IPS-NIHi11 (cell line): ENCODE measurements at regions not wholly inside any gene's neighbourhood (a gene's known extent, or its start where the extent isn't known, plus 50 kb on each side); places are given as distances from the start of the nearest gene placed in this dataset.
"Not testable (repeated sequence)": the region's sequence is repeated elsewhere in the genome, so short reads cannot be mapped to it uniquely, and the experiment has no call there.

Experiments used
- DNase-seq: peaks from one replicate; pipeline ENCODE4 v3.0.0; 2012; ENCODE audit warnings: mixed read lengths, low spot score

GRCh38 chr3:26145769-26146168 lies 355.9 kb downstream of the OXSM start:
- DNase-seq = no peak

GRCh38 chr3:26157428-26157827 lies 367.5 kb downstream of the OXSM start:
- not testable (repeated sequence) for DNase-seq

DNA sequence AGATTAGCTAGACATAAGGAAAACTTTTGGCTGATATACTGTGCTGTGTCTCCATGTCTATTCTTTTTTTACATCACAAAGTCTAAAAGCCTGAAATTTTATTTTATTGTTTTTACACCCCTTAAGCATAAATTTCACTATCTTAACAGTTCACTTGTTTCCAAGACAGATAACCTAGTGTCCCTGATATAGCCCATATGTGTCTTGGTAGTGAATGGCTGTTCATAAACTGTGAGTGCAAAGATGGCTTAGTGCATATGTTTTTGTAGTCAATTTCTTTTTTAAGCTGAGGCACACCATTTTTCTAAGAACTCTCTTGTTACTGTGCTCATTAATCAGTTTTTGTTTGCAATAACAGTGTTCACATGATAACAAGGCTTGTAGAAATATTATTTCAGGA lies 381.1 kb downstream of the OXSM start:
- no peak for DNase-seq

DNA sequence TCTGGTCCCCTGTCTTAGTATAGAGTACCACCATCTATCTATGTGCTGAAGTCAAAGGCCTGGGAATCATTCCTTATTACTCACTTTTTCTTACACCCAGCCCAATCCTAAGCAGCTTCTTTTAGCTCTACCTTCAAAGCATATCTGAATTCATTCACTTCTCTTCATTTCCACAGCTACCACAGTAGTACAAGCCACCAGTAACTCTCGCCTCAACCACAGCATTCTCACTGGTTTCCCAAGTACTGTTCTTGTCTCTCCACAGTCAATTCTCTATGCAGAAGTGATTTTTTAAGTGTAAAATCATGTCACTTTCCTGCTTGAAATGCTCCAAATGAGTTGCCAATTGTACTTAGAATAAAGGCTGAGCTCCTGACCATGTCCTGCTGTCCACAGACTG lies 401.7 kb downstream of the OXSM start:
- no peak for DNase-seq

DNA sequence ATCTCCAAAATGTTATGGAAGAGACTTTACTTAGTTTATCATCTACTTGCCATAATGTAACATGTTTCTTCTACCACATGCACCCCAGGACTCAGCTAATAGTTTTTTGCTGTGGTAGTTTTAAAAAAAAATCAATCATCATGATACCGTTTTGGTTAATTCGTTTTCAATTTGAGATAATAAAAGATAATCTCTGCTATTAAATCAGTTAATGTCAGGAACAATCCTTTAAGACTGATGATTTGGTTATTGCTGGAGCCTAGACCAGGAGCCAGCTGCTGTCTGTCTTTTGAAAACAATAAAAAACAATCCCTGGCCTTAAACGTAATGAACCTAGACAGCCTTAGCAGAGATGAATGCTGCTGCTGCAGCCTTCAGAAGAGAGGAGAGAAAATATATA lies 403.7 kb downstream of the OXSM start:
- no peak for DNase-seq

- DNase-seq = no peak
Observed at GRCh38 chr3:26196781-26197180, 406.9 kb downstream of the OXSM start.

- DNase-seq = no peak
Observed at GRCh38 chr3:26198609-26199008, 408.7 kb downstream of the OXSM start.

- DNase-seq = no peak
Observed at GRCh38 chr3:26202169-26202568, 412.3 kb downstream of the OXSM start.

GRCh38 chr3:26205475-26205874 lies 415.6 kb downstream of the OXSM start:
- DNase-seq = no peak

GRCh38 chr3:26208201-26208600 lies 414.4 kb upstream of the LRRC3B start:
- DNase-seq = no peak

DNA sequence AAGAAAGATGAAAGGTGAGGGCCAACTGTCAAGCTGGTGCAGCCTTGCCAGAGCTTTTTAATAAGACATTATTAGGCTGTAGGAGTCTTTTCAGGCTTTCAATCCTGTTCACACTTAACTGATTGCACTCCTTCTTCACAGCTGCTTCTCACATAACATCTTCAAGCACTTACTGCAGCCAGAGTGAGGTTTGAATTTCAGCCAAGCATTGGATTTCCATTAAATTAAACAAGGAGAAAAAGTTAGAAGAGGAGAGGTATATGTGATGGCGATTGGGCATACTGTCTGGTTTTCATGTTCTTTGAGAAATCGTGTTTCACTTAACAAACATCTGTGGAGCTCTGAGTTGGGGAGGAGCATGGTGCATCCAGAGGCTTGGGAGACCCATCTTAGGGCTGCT lies 392.8 kb upstream of the LRRC3B start:
- no peak for DNase-seq

DNA sequence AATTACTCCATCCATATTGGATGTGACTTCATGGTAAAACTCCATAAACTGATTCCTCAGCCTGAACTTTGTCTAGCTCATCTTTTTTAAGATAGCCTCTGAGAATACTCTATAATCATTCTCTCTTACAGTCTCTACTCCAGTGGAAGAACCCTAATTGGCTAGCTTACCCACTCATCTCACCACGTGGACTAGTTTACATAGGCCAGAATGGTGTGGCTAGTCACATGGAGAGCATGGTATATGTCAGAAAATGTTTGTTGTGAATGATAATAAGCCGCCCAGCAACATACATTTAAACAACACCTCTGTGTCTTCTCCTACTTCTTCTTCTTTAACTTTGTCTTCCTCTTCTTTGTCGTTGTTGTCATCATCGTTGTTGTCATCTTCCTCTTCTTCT lies 389.2 kb upstream of the LRRC3B start:
- no peak for DNase-seq

DNA sequence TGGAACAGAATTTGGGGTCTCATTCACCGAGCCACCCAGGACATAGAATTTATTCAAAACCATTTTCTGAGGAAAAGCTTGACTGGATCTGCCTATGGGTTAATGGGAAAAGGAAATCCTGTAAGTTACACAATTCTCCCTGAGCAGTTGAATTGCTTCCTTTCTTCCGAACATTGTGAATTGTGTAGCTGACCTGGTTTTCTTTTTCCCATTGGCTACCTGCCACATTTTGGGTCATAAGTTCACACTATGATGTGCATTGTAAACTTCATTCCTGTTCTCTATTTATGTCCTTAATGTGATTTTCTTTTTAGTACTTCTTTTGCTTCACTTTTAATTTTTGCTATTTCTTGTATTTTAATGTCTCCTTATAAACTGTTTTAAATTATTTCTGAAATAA lies 386.0 kb upstream of the LRRC3B start:
- no peak for DNase-seq

- no peak for DNase-seq
Observed at GRCh38 chr3:26237036-26237682, 385.4 kb upstream of the LRRC3B start.

DNA sequence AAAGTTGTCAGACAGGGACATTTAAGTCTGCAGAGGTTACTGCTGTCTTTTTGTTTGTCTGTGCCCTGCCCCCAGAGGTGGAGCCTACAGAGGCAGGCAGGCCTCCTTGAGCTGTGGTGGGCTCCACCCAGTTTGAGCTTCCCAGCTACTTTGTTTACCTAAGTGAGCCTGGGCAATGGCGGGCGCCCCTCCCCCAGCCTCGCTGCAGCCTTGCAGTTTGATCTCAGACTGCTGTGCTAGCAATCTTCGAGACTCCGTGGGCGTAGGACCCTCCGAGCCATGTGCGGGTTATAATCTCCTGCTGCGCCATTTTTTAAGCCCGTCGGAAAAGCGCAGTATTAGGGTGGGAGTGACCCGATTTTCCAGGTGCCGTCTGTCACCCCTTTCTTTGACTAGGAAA lies 378.0 kb upstream of the LRRC3B start:
- not testable (repeated sequence) for DNase-seq

DNA sequence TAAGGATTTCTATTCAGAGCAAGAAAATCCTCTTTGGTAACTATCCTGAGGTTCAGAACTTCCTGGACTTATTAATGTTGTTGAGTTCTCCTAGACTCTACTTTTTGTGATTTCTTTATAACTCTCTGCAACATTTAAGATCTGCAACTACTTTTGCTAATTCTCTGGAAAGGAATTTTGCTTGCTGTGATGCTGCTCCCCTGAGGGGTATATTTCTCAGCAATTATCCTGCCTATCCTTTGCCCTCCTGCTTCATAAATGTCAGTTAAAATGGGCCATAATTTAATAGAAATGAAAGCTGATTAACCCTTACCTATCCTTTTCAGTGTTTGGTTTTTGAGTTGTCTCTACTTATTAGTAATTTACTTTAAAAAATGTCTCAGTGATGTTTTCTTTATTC lies 377.3 kb upstream of the LRRC3B start:
- no peak for DNase-seq

- no peak for DNase-seq
Observed at GRCh38 chr3:26246901-26247300, 375.7 kb upstream of the LRRC3B start.

DNA sequence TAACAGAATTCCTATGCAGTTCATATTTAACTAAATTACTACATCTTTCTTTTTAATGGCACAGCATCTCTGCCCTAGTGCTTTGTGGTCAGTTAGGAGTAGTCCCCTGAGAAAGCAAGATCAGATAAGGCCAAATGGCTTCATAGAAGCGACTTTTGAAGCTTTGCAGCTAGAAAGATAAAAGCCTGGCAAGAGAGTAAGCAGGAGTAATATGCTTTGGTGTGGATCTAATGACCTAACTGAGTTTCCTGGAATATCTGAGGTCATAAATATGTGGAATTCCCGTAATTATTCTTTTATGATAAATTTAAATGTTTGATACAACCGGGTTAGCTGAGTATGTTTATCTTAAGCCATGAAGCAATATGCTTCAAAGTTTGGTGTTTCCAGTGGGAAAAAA lies 374.9 kb upstream of the LRRC3B start:
- no peak for DNase-seq

DNA sequence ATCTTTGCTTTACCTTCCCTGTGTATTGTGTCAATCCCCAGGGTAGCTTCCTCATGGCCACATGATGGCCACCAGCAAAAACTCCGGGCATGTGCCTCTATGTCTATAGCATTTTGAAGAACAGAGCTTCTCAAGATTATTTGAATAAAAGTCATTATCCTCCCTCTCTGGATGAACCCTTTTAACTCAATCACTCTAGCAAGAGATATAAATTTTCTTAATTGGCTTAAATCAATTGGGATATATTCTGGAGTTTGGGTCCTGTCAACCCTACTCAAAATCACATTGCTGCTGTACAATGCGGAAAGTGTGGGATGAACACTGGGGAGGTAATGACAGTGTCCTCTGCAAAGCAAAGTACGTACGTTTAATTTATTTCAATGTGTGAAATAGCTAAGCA lies 370.6 kb upstream of the LRRC3B start:
- DNase-seq = no peak

DNA sequence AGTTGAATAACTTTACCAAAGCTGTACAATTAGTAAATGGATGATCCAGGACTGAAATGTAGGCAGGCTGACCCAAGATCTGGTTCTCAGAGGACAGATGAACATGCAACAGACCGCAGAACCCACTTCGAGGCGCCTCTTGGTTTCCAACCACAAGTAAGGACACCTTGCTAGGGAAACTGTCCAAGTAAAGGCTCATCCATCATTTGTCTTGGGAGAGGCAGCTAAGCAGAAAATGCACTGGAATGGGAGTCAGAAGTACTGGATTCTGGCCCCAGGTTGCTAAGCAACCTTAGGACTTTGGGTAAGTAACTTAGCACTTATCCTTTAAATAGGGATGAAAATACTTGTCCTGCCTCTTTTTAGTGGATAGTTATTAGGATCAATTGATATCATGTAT lies 366.3 kb upstream of the LRRC3B start:
- no peak for DNase-seq

GRCh38 chr3:26259176-26259575 lies 363.4 kb upstream of the LRRC3B start:
- DNase-seq = no peak

- no peak for DNase-seq
Observed at GRCh38 chr3:26260139-26260538, 362.4 kb upstream of the LRRC3B start.

- no peak for DNase-seq
Observed at GRCh38 chr3:26264708-26265107, 357.9 kb upstream of the LRRC3B start.

- DNase-seq = no peak
Observed at GRCh38 chr3:26271848-26272247, 350.7 kb upstream of the LRRC3B start.

DNA sequence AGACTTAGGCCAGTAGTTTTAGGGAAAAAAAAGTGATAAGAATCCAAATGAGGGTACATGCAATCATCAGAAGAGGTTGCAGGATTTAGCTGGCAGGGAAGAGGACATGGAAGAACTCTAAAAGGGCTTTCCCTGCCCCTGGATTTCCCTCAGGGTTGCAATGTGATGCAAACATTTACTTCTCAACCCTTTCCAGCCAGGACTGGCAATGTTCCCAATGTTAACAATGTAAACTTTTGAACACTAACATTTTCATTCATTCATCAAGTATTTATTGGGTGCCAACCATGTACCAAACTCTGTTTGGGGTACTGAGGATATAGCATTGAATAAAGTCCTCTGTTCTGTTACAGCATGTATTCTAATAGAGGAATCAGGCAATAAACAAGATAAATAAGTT lies 349.4 kb upstream of the LRRC3B start:
- DNase-seq = no peak
